ENCODE measurements at regions not wholly inside any gene's neighbourhood (a gene's known extent, or its start where the extent isn't known, plus 50 kb on each side); places are given as distances from the start of the nearest gene placed in this dataset.

DNA sequence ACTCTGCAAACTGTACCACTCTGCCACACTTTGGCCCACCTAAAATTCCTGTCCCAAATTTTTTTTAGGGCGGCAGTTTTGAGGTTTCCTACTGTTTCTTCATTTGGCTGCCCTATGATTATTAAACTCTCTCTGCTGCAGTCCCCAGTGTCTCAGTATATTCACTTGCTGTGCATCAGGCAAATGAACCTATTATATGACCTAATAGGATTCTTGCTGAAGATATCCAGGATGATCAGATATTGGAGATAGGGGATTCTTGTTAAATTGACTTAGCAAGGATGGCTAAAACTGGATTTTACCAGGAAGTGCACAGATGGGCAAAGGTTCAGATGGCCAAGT lies 410.8 kb upstream of the DDI1 start:
- DNase-seq = no peak

DNA sequence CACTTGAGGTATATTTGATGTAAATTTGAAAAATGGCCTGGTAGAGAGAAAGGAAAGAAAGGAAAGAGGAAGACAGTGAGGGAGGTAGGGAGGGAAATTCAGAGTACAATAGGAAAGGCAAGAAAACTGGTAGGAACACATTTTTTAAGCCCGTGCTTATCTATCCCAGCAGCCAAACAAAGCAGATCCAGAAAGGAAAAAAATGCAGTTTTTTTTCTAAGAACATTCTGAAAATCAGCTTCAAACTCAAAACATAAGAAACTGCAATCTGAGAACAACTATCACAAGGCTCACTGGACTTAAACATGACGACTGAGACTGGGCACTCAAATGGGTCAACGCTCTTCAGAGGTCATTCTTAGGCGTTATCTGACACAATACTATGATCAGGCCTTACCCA lies 408.3 kb upstream of the DDI1 start:
- no peak for DNase-seq

DNA sequence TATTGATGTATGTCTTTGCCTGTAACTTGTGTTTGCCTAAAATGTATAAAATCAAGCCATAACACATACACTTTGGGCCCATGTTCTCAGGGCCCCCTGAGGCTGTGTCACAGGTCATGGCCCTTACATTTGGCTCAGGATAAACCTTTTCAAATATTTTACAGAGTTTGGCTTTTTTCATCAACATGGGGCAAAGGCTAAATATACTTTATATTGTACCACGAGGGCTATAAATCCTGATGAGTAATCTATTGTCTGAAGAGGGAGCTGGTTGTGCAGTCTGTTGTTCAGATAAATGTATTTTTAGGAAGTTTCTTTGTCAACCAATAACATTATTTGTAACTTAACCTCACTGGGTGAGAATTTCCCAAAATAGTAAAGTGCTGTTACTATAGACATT lies 404.6 kb upstream of the DDI1 start:
- DNase-seq = no peak

DNA sequence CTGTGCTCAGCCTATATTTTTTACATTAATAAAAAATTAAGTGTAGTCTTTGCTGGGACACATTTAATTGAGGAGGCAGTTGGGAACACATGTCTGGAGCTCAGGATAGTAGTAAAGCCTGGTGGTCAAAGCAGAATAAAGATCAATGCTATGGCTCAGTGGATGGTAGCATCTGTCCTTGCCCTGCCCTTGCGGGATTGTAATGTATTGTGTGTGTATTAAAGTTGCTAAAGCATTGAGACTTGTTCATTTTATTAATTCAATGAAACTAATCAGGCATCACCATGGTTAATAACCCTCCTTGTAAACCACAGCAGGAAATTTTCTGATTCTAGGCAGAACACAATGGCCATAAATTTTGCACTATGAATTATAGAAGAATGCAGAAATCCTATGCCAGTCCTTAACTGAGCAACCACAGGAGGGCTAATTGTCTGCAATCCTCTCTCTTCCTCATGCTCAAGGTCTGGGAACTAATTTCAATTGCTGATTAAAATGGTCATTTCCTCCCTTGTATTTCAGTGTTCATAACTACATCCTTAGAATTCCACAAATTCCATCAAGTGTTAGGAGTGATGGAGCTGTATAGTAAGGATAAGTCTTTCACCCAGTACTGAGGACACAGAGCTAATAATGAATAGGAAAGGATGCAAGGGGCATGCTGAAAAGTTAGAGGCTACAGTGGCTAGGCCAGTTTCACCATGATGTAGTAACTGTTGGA lies 403.2 kb upstream of the DDI1 start:
- DNase-seq = no peak

DNA sequence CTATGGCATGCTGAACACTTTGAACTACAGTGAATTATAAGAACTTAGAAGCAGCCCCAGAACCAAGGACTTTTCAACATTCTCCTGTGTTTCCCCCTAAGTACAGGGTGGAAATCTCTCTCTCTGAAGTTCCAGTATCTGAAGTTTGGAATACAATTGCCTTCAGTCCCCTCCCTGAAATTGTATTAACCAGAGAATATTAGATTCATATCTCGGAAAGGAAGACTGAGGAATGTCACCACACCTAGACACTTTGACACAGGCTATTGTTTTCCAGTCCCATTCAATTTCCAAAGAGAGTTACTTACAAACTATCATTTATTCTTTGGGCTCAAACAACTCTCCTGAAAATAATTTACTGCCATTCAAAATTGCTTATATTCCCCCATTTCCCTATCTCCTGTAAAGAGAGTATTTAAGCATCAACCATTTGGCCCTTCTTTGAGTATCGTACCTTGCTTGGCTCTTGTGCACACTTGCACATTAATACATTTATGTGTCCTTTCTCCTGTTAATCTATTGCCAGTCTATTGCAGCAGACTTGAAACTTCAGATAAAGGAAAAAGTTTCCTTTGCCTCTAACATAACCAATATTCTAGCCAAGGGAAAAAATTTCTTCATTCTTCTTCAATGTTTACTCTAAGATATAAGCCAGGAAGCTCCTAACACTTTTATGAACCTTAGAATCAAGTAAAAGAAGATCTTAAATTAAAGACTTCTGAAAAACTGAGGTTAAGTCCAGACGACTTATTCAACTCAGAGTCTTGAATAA lies 402.4 kb upstream of the DDI1 start:
- no peak for DNase-seq

DNA sequence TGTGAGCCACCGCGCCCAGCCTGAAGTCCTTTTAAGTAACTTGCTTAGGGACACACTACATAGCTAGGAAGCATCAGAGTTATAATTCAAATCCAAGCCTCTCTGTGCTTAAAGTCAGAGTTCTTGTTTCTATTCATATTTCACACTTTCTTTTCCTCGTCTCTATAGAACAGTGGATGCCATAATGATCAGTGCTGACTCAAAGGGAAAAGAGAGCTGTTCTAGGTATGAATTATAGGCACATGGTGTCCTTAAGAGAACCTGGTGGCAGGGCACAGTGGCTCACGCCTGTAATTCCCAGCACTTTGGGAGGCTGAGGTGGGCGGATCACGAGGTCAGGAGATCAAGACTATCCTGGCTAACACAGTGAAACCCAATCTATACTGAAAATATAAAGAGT lies 400.2 kb upstream of the DDI1 start:
- DNase-seq = no peak

DNA sequence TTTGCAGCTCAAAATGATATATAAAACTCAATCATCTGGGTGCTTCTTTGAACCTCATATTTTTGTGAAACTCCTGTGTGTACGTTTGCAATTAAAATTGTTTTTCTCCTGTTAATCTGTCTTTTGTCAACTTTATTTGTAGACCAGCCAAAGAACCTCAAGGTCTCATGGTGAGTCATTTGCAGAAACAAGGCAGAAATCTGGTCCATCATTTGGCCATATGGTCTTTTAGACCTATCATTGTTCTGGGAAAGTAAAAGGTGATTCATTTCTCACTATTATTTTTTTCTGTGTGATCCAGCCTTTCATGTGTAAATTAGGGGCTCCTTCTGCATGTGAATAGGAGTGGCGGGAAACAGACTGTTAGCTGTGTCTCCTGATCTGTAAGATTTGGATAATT lies 399.1 kb upstream of the DDI1 start:
- DNase-seq = no peak

DNA sequence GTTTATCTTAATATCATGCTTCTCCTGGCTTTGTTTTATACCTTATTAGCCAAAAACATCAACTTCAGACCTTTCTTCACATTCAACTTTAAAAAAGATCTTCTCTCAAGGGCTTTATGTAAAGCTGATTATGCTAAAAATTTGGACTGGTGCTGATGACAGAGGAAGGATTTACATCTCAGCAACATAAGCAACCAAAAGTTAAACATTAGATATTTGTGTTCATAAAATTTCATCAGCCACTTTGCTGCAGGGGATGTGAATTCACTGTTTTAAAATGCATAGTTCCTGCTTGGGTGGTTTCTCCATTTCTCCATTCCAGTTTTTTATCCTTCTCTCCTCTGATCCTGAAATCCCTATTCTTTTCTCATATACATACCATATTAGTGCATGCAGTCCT lies 398.6 kb upstream of the DDI1 start:
- DNase-seq = no peak

DNA sequence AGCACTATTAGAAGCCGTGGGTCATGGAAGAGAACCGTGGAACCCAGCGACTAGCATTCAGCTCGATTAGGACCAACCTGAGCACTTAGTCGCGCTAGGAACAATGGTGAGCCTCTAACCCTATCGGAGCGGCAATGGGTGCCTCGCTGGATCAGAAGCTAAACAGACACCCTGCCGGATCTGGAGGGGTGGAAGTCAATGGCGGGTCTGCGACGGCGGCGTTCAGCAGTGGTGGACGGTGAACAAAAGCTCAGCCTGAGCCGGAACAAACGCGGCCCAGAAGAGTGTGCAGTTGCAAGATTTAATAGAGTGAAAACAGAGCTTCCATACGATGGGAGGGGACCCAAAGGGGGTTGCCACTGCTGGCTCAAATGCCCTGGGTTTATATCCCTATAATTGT lies 391.8 kb upstream of the DDI1 start:
- no peak for DNase-seq

DNA sequence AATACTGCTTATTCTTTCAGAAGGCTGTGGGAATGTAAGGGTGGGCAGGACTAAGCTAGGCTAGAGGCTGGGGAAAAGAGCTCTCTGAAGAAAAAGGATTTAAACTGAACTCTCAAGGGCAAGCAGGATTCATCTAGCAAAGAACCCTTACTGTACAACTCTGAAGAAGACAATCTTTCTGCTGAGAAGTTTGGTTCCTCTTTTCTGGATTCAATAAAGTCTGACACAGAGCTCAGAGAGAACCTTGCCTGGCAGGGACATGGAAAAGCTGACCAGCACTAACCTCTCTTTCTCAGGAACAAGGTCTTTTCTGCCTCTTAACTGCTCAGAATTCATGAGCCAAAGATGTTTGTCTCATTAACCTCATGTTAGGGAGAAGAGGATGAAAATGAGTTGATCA lies 388.4 kb upstream of the DDI1 start:
- DNase-seq = no peak

DNA sequence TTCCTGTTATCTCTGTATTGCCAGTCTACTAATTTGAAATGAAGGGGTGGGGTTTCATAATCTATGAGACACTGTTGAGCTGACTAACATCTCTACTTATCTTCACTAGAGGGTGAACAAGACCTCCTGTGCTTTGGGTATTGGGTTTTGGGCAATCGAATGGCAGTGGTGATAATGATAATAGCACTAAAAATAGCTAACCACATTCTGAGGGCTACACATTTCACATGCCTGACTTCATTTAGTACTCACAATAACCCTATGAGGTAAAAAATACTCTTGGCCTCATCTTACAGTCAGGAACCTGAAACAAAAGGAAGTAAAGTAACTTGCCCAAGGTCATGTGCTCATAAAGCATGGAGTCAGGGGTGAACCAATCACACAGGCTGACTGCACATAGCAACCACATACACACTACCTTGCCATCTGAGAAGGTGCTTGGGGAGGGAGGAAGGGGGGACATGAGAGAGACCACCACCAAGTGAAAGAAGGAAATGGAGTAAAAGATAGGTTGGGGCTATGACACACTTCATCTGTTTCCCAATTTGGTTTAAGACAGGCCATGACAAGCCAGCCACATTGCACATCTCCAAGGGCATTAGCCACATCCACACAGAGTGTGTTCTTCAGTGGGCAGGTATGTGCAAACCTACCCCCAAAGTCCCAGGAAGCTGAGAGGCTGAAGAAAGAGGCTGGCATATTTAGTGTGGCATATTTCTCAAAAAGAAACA lies 387.6 kb upstream of the DDI1 start:
- no peak for DNase-seq

DNA sequence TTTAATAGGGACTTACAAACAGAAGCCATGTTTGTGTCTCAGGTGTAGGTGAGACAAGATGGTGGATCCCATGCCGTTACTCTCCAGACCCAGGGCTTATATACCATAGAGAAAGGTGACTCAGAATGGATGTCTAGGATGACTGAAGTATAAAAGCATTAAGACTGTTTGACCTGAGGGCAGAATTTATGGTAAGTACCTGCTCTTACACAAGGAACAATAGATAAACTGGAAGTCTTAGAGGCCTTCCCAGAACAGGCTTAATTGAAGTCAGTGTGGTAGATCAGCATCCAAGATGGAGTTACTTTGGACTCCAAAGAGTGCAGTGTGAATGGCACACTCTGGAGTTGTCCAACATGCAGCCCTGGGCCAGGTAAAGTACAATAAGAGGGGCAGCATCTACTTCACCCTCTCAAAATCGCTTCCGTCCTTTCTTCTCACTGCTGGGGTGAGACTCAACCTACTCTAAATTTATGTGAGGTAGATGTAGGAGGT lies 387.0 kb upstream of the DDI1 start:
- DNase-seq = no peak

DNA sequence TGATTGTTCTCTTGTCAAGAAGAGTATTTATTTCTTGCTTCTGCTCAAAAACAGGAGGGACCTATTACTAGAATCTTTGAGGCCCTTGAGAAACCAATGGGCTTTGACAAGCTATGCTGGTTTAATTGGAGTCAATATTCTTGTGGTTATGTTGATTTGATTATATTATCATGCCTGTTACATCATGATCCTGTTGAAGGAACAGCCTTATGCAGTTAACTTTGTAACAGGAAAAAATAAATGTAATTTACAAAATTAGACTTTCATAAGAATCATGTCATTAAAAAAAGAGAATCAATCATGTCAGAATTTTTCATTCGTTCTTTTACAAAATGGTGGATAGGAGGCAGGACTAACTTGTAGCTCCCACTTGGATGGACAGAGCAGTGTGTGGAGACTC lies 386.1 kb upstream of the DDI1 start:
- DNase-seq = no peak

DNA sequence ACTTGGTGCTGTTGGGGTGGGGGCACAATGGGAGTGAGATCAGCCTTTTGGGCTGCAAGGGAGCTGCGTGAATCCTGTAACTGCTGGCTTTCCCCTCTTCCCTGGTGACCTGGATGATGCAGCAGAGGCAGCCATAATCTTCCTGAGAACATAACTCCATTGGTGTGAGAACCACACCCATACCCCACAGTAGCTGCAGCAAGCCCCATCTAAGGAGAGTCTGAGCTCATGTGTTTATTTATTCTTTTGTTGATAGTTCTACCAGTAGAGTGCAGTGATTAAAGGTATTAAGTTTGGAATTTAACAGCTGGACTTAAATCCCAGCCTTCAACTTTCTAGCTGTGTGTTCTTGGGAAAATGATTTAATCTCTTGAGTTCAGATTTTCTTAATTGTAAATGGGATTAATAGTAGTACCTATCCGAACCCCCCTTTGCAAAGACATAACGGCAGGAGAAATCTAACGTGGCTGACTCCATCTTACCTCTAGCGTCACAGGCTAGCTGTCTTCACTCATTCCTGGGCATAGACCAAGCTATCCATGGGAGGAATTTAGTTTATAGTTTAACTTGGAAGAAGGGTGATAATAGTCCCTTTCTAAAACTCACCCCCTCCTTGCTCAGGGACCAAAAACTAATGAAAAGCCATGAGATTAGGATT lies 385.0 kb upstream of the DDI1 start:
- DNase-seq = no peak

DNA sequence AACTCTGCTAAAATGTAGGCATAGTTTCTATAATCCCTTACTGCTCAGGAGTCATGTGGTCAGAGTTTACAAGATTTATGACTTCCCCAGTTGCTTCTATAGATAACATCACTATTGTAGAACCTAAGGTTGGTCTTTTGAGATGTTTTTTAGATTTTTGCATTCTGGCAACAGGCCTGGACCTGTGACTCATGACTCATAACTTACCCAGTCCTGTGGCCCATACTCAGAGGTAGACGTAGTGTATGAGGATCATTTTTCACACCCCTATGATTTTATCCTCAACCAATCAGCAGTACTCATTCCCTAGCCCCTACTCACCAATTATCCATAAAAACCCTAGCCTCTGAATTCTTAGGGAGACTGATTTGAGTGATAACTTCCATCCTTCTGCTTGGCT lies 384.4 kb upstream of the DDI1 start:
- DNase-seq = no peak

DNA sequence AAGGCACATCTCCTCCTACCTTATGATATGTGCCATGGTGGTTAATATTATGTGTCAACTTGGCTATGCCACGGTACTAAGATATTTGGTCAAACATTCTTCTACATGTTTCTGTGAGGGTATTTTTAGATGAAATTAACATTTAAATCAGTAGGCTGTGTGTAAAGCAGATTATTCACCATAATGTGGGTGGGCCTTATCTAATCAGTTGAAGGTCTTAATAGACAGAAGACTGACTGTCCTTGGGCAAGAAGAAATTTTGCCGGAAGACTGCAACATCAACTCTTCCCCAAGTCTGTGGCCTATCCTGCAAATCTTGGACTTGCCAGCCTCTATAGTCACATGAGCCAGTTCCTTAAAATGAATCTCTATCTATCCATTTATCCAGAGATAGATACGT lies 380.1 kb upstream of the DDI1 start:
- no peak for DNase-seq

DNA sequence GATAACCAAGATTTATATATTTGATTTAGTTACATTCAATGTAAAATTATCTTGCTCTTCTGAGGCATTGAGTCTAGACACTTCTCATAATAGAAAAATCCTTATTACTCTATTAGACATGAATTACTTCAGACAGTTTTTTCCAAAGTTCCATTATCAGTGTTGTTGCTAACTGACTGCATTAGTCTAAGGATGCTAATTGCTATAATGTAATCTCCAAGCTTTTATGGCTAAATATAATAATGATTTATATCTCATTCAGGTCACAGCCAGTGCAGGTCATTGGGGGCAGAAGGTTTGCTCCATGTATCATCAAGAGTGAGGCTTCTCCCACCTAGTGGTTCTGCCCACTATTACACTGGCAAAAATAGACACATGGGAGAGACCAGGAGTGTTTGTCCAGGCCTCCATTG lies 377.2 kb upstream of the DDI1 start:
- no peak for DNase-seq

DNA sequence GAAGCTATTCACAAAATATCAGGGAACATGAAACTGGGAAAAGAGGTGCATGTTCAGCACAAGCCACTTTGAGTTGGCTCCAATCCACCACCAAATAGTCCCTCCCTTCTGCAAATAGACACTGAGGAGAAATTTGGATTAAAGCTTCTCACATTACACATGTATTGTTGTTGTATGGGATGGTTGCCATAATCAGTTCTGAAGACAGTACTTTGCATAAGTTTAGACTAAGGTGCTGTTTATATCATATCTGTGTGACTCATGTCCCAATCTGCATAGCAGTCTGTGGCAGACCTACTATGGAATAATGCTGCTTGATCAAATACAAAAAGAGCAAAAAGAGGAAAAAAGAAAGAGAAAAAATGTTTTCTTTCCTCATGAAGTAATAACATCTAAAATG lies 376.7 kb upstream of the DDI1 start:
- DNase-seq = no peak

DNA sequence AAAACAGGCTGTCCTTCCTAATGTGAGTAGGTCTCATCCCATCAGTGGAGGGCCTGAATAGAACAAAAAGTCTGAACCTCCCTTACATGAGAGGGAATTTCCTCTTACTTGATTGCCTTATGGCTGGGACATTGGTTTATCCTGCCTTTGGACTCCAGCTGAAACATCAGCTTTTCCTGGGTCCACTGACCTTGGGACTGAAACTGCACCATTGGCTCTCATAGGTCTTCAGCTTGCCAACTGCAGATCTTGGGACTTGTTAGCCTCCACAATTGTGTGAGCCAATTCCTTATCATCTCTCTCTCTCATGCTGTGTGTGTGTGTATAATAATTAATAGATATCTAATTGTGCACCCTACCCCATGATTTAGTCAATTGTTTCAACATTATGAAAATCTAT lies 375.3 kb upstream of the DDI1 start:
- DNase-seq = no peak

DNA sequence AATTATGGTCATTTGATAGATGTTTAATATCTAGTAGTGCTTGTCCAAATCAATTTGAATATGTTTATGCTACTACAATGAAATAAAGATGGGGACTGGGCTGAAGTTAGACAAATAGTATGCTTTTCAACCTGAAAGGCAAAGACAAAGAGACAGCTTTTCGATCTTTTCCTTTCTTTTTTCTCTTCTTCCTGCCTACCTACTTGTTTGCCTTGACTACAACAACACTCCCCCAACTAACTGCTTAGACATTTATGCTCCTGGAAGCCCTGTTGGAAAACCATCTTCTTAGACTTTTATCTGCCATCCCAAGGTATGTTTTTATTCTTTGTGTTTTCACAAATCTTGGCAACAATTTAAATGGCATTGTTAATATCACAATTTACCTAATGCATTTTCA lies 374.4 kb upstream of the DDI1 start:
- DNase-seq = no peak

DNA sequence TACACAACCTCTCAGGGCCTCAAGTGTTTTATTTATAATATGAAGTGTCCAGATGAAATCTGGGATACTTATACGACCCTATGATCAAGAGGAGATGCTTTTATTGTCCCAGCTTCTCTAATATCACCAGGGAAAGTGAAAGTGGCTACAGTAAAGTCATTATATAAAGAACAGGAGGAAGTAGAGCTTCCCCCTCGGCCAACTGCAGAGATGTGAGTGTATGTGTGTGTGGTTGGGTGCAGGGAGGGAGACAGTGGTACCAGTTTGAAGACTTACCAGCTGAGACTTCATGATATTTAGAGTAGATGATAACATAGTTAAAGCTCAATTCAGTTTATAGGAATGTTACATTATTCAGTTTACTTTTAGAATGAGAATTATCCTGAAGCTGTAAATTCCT lies 373.6 kb upstream of the DDI1 start:
- DNase-seq = no peak

DNA sequence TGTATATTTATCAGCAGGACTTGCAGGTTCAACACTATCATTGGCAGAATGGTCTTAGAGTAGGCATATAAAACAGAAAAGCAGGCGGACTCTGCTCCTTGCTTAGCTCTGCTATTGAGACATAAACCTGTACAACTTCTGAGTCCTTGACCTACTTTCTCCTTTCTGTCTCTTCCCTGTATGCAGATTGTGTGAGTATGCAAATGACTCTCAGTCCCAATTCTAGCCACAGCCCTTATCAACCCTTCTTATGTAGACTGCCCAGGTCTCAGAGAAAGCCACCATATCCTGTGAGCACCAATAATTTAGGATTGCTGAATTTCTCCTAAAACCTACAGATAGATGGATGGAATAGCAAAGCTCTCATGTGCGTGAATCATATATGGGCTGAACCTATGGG lies 367.6 kb upstream of the DDI1 start:
- DNase-seq = no peak

DNA sequence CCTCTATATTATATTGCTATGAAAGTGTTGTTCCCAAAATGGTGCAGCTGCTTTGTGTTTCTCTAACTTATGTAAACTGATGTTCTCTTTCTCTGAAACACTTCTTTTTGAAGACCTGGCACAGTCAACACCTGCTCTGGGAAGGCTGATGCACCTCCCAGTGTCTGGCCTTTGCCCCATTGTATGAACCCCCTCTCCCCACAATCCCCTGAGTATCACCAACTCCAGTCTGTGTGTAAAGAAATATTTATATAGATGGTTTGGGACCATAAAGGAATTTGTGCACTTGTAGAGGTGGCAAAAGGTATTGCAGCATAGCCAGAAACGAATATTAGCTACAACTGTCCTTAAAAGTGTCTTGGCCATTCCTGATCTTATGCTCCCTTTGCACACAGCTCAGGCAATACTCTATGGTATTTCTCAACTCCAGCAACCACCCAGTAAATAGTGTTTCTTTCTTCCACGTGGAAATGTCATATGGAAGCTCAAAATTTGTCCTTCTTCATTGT lies 365.2 kb upstream of the DDI1 start:
- no peak for DNase-seq
